ENCODE measurements at regions not wholly inside any gene's neighbourhood (a gene's known extent, or its start where the extent isn't known, plus 50 kb on each side); places are given as distances from the start of the nearest gene placed in this dataset.
A peak's percentile ranks its signal among the peaks of the same experiment; 100 is the strongest.
"Not testable (repeated sequence)": the region's sequence is repeated elsewhere in the genome, so short reads cannot be mapped to it uniquely, and the experiment has no call there.

- H3K27me3 ChIP-seq = no peaks in the 10 kb centered on the region
- no peak for TF ChIP-seq CTCF (IDR thresholded peaks at IDR 0.05)
- no peak for TF ChIP-seq POLR2A (IDR thresholded peaks at IDR 0.05)
- H3K36me3 ChIP-seq = no peaks in the 10 kb centered on the region
- DNase-seq = no peak
- H3K4me1 ChIP-seq = no peaks in the 10 kb centered on the region
- no peak overlapping the region for H3K4me3 ChIP-seq
- H3K9me3 ChIP-seq = no peaks in the 10 kb centered on the region
- no peak overlapping the region for H3K27ac ChIP-seq
Measured at GRCh38 chr7:131151034-131151433, 176.6 kb upstream of the MKLN1 start.

- no peak overlapping the region for H3K27ac ChIP-seq
- no peaks in the 10 kb centered on the region for H3K27me3 ChIP-seq
- H3K4me3 ChIP-seq = no peak overlapping the region
- TF ChIP-seq CTCF (IDR thresholded peaks at IDR 0.05) (no peak), POLR2A (IDR thresholded peaks at IDR 0.05) (no peak)
- no peaks in the 10 kb centered on the region for H3K36me3 ChIP-seq
- no peaks in the 10 kb centered on the region for H3K4me1 ChIP-seq
- DNase-seq = no peak
- no peaks in the 10 kb centered on the region for H3K9me3 ChIP-seq
Measured at GRCh38 chr7:131152766-131153165, 174.9 kb upstream of the MKLN1 start.

- Histone ChIP-seq H3K27ac (no peak overlapping the region), H3K36me3 (no peaks in the 10 kb centered on the region), H3K4me3 (no peak overlapping the region), H3K4me1 (no peaks in the 10 kb centered on the region), H3K27me3 (no peaks in the 10 kb centered on the region), H3K9me3 (no peaks in the 10 kb centered on the region)
- DNase-seq = no peak
- no peak for TF ChIP-seq POLR2A (IDR thresholded peaks at IDR 0.05)
- TF ChIP-seq CTCF (IDR thresholded peaks at IDR 0.05) = no peak
Measured at GRCh38 chr7:131154380-131154779, 173.3 kb upstream of the MKLN1 start.

- H3K27me3 ChIP-seq = no peaks in the 10 kb centered on the region
- TF ChIP-seq CTCF (IDR thresholded peaks at IDR 0.05) (no peak), POLR2A (IDR thresholded peaks at IDR 0.05) (no peak)
- DNase-seq = peak in 1 of 3 donors; percentile 47
- no peaks in the 10 kb centered on the region for H3K4me1 ChIP-seq
- H3K4me3 ChIP-seq = no peak overlapping the region
- no peaks in the 10 kb centered on the region for H3K36me3 ChIP-seq
- no peaks in the 10 kb centered on the region for H3K9me3 ChIP-seq
- H3K27ac ChIP-seq = no peak overlapping the region
Measured at GRCh38 chr7:131157530-131158243, 170.0 kb upstream of the MKLN1 start.

- not testable (repeated sequence) for H3K36me3 ChIP-seq, H3K9me3 ChIP-seq, H3K4me3 ChIP-seq, DNase-seq, H3K27me3 ChIP-seq, H3K4me1 ChIP-seq, H3K27ac ChIP-seq
Measured at GRCh38 chr7:131158244-131158636, 169.4 kb upstream of the MKLN1 start.

GRCh38 chr7:131159961-131160361, 167.7 kb upstream of the MKLN1 start:
- no peak for TF ChIP-seq POLR2A (IDR thresholded peaks at IDR 0.05)
- TF ChIP-seq CTCF (IDR thresholded peaks at IDR 0.05) = no peak
- DNase-seq = no peak
- no peaks in the 10 kb centered on the region for H3K36me3 ChIP-seq
- H3K4me1 ChIP-seq = no peaks in the 10 kb centered on the region
- no peak overlapping the region for H3K4me3 ChIP-seq
- no peaks in the 10 kb centered on the region for H3K27me3 ChIP-seq
- no peak overlapping the region for H3K27ac ChIP-seq
- no peaks in the 10 kb centered on the region for H3K9me3 ChIP-seq

Data from Peyer's patch (tissue), 4 donors.